HepG2 (cell line): ENCODE measurements at regions not wholly inside any gene's neighbourhood (a gene's known extent, or its start where the extent isn't known, plus 50 kb on each side); places are given as distances from the start of the nearest gene placed in this dataset.

Experiments
- SALL1 ChIP-seq: sonication (generic); formaldehyde crosslinking; IDR thresholded peaks from 2 replicates; pipeline ENCODE4 v1.8.0; 2022; ENCODE audit warnings: mild to moderate bottlenecking, missing genetic modification reagents
- SMARCC2 ChIP-seq: fragments of 450-650 bp; IDR thresholded peaks from 2 replicates; pipeline ENCODE4 v1.6.1; 2017; ENCODE audit warnings: antibody characterized with exemption, mild to moderate bottlenecking
- SRY ChIP-seq: sonication (generic); formaldehyde crosslinking; IDR thresholded peaks from 2 replicates; pipeline ENCODE4 v1.8.0; 2022; ENCODE audit warnings: mild to moderate bottlenecking, missing genetic modification reagents
- SYNCRIP ChIP-seq: fragments of 200-400 bp; formaldehyde crosslinking; IDR thresholded peaks from 2 replicates; pipeline ENCODE4 v1.6.1; 2018; ENCODE audit warnings: mild to moderate bottlenecking, low read depth, low read length; ENCODE audit not compliant: insufficient read depth
- ZFYVE20 ChIP-seq: sonication (generic); formaldehyde crosslinking; IDR thresholded peaks from 2 replicates; pipeline ENCODE4 v1.8.0; 2023; ENCODE audit warnings: low read depth, mild to moderate bottlenecking, moderate library complexity, missing genetic modification reagents, borderline replicate concordance
- ZNF510 ChIP-seq: sonication (generic); formaldehyde crosslinking; IDR thresholded peaks from 2 replicates; pipeline ENCODE4 v1.4.0; 2020; ENCODE audit warnings: low read depth, mild to moderate bottlenecking, missing genetic modification reagents
- ZSCAN20 ChIP-seq: sonication (generic); formaldehyde crosslinking; IDR thresholded peaks from 2 replicates; pipeline ENCODE4 v1.4.0; 2020; ENCODE audit warnings: missing genetic modification reagents, mild to moderate bottlenecking, borderline replicate concordance
- TF ChIP-seq, protein P1 (sequence below): sonication (generic); formaldehyde crosslinking; IDR thresholded peaks from 2 replicates; pipeline ENCODE4 v1.5.1; 2020; ENCODE audit warnings: mild to moderate bottlenecking, missing genetic modification reagents, moderate library complexity
- TF ChIP-seq, protein P2 (sequence below): sonication (generic); formaldehyde crosslinking; IDR thresholded peaks from 2 replicates; pipeline ENCODE4 v1.5.1; 2020; ENCODE audit warnings: missing genetic modification reagents, mild to moderate bottlenecking, borderline replicate concordance
- TF ChIP-seq, protein P3 (sequence below): sonication (generic); formaldehyde crosslinking; IDR thresholded peaks from 2 replicates; pipeline ENCODE4 v1.5.1; 2020; ENCODE audit warnings: missing genetic modification reagents, mild to moderate bottlenecking, borderline replicate concordance
- TF ChIP-seq, protein P4 (sequence below): sonication (generic); formaldehyde crosslinking; IDR thresholded peaks from 2 replicates; pipeline ENCODE4 v1.5.0; 2020; ENCODE audit warnings: missing genetic modification reagents

DNA sequence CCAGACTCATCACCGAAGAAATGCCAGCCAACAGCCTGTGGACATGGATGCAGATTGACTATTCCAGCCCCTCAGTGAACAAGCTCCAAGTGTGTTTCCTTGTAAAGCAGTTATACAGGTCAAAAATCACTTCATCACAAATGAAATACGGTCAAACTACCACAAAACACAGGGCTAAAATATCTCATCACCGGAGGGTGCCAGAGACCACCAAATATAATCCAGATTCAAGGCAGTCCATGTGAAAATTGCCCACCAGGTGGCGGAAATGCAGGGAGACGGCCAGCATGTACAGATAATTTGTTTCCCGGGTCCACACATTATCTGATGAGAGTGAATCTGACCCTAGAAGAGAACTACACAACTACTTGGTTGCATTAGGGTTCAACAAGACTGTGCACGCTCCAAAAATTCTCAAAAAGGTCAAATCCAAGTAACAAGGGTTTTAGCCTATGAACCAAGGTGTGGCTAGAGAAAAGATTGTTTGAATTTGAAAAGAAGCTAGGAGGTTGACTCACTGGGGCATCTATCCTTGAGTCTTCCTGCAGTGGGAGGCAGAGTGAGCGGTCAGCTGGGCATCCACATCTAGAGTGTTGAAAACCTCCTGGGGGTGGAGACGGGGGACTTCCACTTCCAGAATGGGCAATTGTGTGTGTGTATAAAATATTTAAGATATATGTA is 71.7 kb downstream of the IGLL5 start (continued):
- TF ChIP-seq SYNCRIP (no peak), ZSCAN20 (CRISPR knock-in tag) (no peak), ZFYVE20 (CRISPR knock-in tag) (no peak), SMARCC2 (no peak), SRY (CRISPR knock-in tag) (no peak), ZNF510 (CRISPR knock-in tag) (no peak), SALL1 (CRISPR knock-in tag) (no peak)
- TF ChIP-seq, protein P1, sequence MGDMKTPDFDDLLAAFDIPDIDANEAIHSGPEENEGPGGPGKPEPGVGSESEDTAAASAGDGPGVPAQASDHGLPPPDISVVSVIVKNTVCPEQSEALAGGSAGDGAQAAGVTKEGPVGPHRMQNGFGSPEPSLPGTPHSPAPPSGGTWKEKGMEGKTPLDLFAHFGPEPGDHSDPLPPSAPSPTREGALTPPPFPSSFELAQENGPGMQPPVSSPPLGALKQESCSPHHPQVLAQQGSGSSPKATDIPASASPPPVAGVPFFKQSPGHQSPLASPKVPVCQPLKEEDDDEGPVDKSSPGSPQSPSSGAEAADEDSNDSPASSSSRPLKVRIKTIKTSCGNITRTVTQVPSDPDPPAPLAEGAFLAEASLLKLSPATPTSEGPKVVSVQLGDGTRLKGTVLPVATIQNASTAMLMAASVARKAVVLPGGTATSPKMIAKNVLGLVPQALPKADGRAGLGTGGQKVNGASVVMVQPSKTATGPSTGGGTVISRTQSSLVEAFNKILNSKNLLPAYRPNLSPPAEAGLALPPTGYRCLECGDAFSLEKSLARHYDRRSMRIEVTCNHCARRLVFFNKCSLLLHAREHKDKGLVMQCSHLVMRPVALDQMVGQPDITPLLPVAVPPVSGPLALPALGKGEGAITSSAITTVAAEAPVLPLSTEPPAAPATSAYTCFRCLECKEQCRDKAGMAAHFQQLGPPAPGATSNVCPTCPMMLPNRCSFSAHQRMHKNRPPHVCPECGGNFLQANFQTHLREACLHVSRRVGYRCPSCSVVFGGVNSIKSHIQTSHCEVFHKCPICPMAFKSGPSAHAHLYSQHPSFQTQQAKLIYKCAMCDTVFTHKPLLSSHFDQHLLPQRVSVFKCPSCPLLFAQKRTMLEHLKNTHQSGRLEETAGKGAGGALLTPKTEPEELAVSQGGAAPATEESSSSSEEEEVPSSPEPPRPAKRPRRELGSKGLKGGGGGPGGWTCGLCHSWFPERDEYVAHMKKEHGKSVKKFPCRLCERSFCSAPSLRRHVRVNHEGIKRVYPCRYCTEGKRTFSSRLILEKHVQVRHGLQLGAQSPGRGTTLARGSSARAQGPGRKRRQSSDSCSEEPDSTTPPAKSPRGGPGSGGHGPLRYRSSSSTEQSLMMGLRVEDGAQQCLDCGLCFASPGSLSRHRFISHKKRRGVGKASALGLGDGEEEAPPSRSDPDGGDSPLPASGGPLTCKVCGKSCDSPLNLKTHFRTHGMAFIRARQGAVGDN (CRISPR knock-in tag) = no peak
- TF ChIP-seq, protein P2, sequence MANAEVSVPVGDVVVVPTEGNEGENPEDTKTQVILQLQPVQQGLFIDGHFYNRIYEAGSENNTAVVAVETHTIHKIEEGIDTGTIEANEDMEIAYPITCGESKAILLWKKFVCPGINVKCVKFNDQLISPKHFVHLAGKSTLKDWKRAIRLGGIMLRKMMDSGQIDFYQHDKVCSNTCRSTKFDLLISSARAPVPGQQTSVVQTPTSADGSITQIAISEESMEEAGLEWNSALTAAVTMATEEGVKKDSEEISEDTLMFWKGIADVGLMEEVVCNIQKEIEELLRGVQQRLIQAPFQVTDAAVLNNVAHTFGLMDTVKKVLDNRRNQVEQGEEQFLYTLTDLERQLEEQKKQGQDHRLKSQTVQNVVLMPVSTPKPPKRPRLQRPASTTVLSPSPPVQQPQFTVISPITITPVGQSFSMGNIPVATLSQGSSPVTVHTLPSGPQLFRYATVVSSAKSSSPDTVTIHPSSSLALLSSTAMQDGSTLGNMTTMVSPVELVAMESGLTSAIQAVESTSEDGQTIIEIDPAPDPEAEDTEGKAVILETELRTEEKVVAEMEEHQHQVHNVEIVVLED = no peak
- TF ChIP-seq, protein P3, sequence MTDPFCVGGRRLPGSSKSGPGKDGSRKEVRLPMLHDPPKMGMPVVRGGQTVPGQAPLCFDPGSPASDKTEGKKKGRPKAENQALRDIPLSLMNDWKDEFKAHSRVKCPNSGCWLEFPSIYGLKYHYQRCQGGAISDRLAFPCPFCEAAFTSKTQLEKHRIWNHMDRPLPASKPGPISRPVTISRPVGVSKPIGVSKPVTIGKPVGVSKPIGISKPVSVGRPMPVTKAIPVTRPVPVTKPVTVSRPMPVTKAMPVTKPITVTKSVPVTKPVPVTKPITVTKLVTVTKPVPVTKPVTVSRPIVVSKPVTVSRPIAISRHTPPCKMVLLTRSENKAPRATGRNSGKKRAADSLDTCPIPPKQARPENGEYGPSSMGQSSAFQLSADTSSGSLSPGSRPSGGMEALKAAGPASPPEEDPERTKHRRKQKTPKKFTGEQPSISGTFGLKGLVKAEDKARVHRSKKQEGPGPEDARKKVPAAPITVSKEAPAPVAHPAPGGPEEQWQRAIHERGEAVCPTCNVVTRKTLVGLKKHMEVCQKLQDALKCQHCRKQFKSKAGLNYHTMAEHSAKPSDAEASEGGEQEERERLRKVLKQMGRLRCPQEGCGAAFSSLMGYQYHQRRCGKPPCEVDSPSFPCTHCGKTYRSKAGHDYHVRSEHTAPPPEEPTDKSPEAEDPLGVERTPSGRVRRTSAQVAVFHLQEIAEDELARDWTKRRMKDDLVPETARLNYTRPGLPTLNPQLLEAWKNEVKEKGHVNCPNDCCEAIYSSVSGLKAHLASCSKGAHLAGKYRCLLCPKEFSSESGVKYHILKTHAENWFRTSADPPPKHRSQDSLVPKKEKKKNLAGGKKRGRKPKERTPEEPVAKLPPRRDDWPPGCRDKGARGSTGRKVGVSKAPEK (CRISPR knock-in tag) = no peak
- TF ChIP-seq, protein P4, sequence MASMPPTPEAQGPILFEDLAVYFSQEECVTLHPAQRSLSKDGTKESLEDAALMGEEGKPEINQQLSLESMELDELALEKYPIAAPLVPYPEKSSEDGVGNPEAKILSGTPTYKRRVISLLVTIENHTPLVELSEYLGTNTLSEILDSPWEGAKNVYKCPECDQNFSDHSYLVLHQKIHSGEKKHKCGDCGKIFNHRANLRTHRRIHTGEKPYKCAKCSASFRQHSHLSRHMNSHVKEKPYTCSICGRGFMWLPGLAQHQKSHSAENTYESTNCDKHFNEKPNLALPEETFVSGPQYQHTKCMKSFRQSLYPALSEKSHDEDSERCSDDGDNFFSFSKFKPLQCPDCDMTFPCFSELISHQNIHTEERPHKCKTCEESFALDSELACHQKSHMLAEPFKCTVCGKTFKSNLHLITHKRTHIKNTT (CRISPR knock-in tag) = no peak
